Middle frontal gyrus (tissue), 1 donor: ENCODE measurements at regions not wholly inside any gene's neighbourhood (a gene's known extent, or its start where the extent isn't known, plus 50 kb on each side); places are given as distances from the start of the nearest gene placed in this dataset.

Source experiments
- DNase-seq: peaks from one replicate; pipeline ENCODE4 v3.0.0-alpha.2; 2015; ENCODE audit warnings: low spot score; ENCODE audit errors: extremely low spot score

- no peak for DNase-seq
These were observed 361.0 kb downstream of the SLCO4C1 start for GRCh38 chr5:101935086-101935485.

DNA sequence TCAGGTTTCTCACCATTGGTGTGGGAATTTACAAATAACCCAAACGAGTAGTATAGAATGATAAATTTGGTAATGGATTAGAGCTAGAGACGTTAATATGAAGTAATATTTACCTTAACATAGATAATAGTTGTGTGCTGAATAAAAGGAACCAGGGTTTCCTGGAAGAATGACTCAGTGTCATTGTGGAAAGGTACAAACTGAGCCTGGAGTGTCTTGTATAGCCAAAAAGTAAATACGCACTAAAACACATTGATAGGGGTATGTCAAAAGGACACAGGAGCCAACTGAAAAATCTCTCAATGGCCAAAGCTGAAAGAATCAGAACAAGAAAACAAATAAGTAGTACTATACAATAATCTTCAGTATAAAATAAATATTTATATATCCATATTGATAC, 363.5 kb downstream of the SLCO4C1 start:
- no peak for DNase-seq

DNA sequence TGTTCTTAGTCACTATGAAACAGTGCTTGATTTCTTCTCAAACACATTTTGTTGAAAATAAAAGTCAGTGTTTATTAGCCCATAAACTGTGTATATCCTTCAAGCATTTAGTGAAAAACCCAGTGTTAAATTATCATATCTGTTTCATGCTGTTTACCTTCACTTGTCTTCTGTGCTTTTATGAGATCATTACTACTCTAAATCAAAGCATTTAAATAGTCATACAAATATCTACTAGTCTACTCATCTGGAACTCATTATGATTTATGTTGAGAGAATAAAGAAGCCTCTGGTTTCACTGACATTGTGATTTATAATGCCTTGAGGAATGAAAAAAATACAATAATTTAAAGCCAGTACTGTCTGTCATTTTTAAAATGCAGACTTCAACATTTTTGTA, 366.5 kb downstream of the SLCO4C1 start:
- no peak for DNase-seq

DNA sequence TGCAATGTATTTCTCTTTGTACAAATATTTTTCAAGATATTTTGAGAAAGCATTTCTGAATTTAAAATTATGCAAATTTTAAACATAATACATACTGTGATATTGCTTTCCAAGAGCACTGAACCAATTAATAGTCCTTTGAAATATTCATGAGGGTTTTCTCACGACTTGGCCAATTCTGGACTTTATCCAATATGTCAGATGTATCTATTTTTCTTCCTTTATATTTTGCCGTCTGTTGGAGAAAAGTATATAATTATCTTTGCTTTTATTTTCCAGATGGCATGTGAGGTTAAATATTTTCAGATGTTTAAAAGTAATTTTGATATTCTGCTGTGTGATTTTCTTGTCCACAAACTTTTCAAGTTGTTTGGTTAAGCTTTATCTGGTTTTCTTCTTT, 378.9 kb downstream of the SLCO4C1 start:
- DNase-seq = no peak

DNA sequence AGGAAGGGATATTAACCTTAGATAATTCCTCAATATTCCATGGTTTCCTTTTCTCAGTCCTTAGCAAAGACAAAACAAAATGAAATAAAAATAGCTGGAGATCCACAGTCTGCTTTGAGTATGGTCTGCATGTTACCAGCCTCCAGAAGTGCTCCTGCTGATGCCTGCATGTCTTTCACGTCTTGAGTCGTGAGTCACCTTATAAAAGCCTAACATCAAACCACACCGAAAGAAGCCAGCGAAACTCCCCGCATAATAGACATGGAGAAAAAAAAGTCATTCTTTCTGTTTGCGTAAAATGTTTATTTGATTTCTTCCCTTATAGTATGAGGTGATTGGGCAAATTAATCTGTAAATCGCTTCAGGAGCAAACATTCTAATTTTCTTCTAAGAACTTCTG, 380.5 kb downstream of the SLCO4C1 start:
- no peak for DNase-seq

DNA sequence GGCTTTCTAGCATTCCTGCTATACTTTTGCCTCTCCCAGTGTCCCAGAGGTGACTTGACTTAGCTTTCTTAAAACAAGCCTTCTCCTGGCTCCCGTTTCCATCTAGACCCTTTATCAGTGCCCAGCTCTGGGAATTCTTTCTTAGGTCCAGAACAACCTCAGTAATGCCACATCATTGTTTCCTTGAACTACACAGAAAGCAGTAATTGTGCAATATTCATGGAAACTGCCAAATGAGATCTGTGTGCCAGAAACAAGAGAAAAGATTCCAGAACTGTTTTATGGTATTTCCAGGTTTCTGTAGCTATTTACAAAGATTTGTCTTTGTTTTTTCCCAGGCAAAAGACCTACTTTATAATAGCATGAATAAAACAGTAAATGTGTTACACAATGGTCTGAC, 391.3 kb downstream of the SLCO4C1 start:
- no peak for DNase-seq

- no peak for DNase-seq
These were observed 398.2 kb downstream of the SLCO4C1 start for GRCh38 chr5:101897914-101898313.

DNA sequence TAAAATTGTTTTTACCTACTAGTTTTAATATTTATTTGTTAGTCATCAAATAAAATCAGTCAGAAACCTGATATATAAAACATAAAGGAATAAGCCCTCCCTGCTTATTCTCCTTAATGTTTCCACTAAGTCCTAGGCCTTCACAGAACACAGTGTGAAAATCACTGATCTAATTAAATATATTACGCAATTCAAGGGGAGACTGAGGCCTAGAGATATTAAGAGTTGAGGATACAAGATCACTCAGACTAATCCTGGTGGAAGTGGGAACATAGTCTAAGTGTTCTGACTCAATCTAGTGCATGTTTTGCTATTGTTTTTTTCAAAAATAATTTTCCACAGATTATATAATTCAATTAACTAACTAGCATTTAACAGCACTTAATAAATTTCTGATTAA, 401.1 kb downstream of the SLCO4C1 start:
- no peak for DNase-seq

- DNase-seq = no peak
These were observed 417.9 kb downstream of the SLCO4C1 start for GRCh38 chr5:101878190-101878589.

DNA sequence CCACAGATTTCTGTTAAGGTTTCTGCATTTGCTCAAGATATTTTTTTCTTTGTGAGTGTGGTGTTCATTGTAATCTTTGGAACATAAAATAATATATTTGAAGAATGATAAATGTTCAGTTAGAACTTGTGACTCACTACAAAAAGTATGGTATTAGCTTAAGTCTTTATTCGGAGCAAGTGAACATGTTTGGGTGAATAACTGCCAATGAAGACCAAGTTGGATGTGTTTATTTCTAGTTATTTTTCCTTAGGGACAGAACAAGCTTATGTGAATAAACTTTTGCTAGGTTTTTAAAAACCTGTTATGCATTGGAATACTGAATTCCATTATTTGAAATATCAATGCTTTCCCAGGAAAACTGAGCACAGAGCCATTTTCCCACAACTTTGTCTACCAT, 418.6 kb downstream of the SLCO4C1 start:
- DNase-seq = no peak

- no peak for DNase-seq
These were observed 429.6 kb downstream of the SLCO4C1 start for GRCh38 chr5:101866473-101866872.

GRCh38 chr5:101860563-101860962, 435.5 kb downstream of the SLCO4C1 start:
- DNase-seq = no peak

GRCh38 chr5:101860145-101860544, 435.9 kb downstream of the SLCO4C1 start:
- DNase-seq = no peak

- no peak for DNase-seq
These were observed 449.6 kb downstream of the SLCO4C1 start for GRCh38 chr5:101846496-101846895.

GRCh38 chr5:101843055-101843454, 453.0 kb downstream of the SLCO4C1 start:
- no peak for DNase-seq

DNA sequence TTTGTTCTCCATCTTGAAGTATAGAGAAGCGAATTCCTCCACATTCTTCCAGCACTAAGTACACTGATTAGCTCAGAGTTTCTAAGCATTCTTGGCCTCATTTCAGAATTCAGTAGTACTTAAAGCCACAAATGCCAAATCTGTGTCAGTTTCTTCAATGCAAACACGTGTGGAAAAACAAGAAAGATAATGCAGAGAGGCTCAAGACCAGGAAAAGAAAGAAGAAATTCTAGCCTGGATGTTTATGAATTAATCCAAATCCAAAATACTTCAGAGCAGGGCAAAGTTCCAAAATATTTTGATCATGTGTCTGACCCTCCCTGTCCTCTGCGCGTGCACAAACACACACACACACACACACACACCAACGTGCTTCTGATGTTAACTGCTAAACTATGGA, 457.6 kb downstream of the SLCO4C1 start:
- DNase-seq = no peak

- DNase-seq = no peak
These were observed 466.8 kb downstream of the SLCO4C1 start for GRCh38 chr5:101829255-101829654.

GRCh38 chr5:101811466-101811865, 484.6 kb downstream of the SLCO4C1 start:
- DNase-seq = no peak

- DNase-seq = no peak
These were observed 489.7 kb downstream of the SLCO4C1 start for GRCh38 chr5:101806410-101806809.

- no peak for DNase-seq
These were observed 499.7 kb downstream of the SLCO4C1 start for GRCh38 chr5:101796427-101796826.

DNA sequence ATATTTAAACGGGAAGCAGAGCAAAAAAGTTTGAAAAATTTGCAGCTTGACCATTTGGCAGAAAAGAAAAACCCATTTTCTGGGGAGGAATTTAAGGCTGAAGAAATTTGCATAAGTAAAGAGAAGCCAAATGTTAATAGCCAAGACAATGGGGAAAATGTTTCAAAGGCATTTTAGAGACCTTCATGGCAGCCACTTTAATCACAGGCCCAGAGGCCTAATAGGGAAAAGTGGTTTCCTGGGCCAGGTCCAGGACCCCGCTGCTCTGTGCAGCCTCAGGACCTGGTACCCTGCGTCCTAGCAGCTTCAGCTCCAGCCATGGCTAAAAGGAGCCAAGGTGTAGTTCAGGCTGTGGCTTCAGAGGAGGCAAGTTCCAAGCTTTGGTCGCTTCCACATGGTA, 507.3 kb downstream of the SLCO4C1 start:
- DNase-seq = no peak

GRCh38 chr5:101785090-101785489, 511.0 kb downstream of the SLCO4C1 start:
- no peak for DNase-seq

DNA sequence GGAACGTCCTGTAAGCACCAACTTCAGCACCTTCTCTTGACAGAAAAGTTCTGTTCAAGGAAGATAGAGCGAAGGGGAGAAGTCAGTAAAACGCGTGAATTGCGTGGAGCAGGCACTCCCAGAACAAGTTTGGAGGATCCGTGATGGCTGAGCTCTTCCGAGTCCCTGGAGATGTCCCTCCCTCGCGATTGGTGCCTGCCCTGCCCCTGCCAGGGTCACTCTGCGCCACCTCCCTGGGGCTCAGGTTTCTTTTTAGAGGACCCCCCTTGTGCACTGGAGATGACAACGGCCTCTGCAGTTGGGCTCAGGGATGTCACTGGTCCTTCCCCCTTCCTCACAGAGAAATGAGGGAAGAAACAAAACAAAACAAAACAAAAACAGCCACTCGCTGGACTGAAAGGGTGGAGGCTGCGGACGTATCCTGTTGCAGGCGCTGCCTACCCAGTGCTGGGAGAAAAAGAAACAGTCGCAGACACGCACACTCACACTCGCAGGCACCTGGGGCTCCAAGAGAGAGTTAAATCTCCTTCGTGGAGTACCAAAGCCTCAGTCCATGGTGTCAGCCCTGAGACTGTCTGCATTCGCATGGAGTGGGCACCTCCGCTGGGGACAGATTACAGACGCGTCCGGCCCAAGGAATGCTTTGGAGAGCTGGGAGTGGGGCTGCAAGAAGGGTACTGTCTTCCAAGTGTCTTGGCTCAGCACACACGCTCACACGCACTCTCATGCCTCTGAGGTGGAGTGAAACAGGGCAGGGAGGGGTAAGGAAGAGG, 512.7 kb downstream of the SLCO4C1 start:
- no peak for DNase-seq
